Head of caudate nucleus (tissue), 42 donors: ENCODE measurements at regions not wholly inside any gene's neighbourhood (a gene's known extent, or its start where the extent isn't known, plus 50 kb on each side); places are given as distances from the start of the nearest gene placed in this dataset.
A peak's percentile ranks its signal among the peaks of the same experiment; 100 is the strongest.
"Not testable (repeated sequence)": the region's sequence is repeated elsewhere in the genome, so short reads cannot be mapped to it uniquely, and the experiment has no call there.

Experiments used
- DNase-seq, 42 donors: peaks; one replicate each; pipeline versions ENCODE4 v3.0.0 to v3.0.0-alpha.2; 2020 to 2021; ENCODE audit warnings: mixed read lengths in 7 of 42
- intact Hi-C: fragments of 100-400 bp; cut with DNase I; formaldehyde crosslinking; loops from one replicate; pipeline ENCODE4 v1.15.0; 2022

DNA sequence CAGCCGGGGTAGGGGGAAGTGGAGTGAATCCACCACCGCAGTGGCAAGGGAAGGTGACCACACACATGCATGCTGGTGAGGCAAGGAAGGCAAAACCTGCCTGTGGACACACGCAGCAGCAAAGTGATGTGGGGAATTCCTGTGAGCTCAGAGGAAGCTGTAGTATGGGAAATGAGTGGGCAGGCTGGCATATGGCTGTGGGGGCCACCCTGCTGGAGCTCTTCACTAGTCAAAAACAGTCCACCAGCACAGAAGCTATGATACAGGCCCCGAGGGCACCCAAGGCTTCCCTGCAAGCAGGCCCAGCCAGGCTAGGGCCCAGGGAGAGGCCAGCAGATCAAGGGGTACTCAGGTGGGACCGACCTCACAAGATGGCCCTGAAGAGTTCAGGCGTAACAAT, 239.1 kb downstream of the CHM start:
- no peak for DNase-seq
- intact Hi-C loops, result no loop called here

DNA sequence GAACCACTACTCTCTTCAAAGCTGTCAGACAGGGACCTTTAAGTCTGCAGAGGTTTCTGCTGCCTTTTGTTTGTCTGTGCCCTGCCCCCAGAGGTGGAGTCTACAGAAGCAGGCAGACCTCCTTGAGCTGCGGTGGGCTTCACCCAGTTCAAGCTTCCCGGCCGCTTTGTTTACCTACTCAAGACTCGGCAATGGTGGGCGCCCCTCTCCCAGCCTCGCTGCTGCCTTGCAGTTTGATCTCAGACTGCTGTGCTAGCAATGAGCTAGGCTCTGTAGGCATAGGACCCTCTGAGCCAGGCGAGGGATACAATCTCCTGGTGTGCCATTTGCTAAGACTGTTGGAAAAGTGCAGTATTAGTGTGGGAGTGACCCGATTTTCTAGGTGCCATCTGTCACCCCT, 275.0 kb downstream of the CHM start:
- DNase-seq, intact Hi-C loops: not testable (repeated sequence)

DNA sequence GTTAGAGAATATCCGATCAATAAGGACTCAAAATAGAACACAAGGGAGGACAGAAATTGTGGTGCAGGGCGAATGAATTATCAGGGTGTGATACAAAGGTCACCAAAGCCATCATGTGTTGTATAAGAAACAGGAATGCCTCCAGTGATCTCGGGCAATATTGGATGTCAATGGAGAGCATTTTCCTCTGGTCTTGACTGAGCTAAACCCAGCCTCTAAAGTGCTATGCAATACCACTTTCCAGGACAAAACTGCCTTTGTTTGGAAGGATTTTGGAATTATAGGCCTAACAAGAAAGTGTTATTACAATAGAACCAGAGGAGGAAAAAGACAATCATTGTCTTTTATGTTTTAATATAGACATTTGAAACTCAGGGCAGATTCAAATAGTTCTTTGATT, 281.7 kb downstream of the CHM start:
- no peak for DNase-seq
- intact Hi-C loops, result no loop called here

DNA sequence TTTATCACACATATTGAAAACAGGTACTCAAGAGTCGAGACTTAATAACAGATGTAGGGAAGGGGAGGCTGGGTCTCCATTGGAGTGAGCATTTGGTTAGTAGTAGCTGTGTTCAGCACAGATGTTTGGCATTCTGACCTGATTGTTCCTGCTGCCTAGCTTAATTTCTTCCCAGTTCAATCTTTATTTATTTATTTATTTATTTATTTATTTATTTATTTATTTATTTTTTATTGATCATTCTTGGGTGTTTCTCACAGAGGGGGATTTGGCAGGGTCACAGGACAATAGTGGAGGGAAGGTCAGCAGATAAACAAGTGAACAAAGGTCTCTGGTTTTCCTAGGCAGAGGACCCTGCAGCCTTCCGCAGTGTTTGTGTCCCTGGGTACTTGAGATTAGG, 324.3 kb downstream of the CHM start:
- DNase-seq, intact Hi-C loops: not testable (repeated sequence)

DNA sequence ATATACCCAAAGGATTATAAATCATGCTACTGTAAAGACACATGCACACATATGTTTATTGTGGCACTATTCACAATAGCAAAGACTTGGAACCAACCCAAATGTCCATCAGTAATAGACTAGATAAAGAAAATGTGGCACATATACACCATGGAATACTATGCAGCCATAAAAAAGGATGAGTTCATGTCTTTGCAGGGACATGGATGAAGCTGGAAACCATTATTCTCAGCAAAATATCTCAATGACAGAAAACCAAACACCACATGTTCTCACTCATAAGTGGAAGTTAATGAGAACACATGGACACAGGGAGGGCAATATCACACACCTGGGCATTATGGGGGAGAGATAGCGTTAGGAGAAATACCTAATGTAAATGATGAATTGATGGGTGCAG, 323.8 kb upstream of the POF1B start:
- DNase-seq, intact Hi-C loops: not testable (repeated sequence)

DNA sequence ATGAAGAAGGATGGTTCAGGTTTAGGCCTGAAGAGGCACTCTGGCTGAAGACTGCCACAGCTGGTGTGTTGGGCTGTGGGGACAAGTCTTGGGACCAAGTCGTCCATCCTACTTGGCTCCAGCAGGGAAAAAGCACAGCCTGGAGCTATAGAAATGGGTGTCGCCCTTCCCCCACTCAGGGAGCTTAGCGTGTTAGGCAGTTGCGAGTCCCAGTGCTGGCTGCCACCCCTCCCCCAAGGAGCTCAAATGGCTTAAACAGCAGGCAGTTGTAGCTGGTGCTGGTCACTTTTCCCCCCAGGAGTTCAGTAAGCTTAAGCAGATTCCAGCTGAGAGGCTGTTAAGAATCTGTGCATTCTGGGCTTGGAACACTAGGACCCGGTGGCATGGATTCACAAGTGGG, 319.5 kb upstream of the POF1B start:
- DNase-seq, result no peak
- intact Hi-C loops, result no loop called here

DNA sequence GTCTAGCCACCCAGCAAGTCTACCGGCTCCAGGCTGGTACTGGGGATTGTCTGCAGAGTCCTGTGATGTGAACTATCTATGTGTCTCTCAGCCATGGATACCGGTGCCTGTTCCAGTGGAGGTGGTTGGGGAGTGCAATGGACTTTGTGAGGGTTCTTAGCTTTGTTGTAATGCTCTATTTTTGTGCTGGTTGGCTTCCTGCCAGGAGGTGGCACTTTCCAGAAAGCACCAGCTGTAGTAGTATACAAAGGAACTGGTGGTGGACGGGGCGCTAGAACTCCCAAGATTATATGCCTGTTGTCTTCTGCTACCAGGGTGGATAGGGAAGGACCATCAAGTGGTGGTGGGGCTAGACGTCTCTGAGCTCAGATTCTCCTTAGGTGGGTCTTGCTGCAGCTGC, 306.4 kb upstream of the POF1B start:
- no peak for DNase-seq
- intact Hi-C loops, result no loop called here

DNA sequence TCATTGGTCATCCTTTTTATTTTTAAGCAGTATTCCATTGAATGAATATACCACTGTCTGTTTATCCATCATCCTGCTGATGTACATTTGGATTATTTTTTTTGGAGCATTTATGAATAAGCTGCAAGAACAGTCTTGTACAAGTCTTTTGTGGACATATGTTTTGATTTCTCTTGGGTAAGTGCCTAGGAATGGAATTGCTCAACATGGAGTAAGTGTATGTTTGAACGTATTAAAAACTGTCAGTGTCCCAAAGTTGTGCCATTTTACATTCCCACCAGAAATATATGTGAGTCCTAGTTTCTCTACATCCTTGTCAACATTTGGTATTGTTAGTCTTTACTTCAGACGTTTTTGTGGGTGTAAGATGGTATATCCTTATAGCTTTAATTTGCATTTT, 287.0 kb upstream of the POF1B start:
- intact Hi-C loops, result no loop called here

DNA sequence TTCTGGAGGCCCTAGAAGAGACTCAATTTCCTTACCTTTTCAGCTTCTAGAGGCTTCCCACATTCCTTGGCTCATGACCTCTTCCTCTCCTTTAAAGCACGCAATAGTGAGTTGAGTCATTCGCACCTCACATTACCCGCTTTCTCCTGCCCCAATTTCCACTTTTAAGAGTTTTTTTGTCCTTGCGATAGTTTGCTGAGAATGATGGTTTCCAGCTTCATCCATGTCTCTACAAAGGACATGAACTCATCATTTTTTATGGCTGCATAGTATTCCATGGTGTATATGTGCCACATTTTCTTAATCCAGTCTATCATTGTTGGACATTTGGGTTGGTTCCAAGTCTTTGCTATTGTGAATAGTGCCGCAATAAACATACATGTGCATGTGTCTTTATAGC, 284.5 kb upstream of the POF1B start:
- DNase-seq, intact Hi-C loops: not testable (repeated sequence)

More for the DNA sequence above, 287.0 kb upstream of the POF1B start:
- no peak for DNase-seq

DNA sequence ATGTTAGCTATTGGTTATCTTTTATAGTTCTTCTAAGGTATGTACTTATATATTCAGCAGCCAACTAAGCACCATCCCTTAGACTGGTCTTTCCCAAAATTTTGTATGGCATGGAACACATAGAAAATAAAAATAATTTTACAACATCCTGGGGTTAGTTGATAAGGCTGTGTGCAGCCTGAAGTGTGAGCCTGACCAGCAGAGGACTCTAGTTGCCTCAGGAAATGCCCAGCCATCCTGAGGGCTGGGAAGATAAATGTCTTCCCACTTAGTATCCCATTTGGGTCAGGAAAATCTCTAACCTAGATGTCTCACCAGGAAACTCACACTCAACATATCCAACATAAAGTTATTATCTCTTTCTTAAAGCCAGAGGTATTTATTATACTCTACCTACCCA, 251.4 kb upstream of the POF1B start:
- intact Hi-C loops, result no loop called here
- no peak for DNase-seq

DNA sequence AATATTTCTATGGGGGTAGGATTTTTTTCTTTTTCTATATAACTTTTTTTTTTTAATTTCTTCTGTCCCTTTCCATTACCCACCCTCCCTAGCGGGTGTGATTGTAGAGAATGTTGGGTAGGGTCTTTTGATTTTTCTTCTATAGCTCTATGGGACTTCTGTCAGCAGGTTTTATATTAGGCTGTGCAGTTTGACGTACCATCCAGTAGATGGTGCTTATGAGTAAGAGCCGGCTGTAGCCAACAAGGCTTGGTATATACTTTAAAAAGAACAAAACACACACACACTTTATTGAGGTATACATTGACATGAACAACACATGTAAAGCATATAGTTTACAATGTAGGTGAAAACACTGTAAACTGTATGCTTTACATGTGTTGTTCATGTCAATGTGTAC, 247.9 kb upstream of the POF1B start:
- peak in 1 of 42 donors; percentile 1 for DNase-seq
- intact Hi-C loops, result no loop called here

DNA sequence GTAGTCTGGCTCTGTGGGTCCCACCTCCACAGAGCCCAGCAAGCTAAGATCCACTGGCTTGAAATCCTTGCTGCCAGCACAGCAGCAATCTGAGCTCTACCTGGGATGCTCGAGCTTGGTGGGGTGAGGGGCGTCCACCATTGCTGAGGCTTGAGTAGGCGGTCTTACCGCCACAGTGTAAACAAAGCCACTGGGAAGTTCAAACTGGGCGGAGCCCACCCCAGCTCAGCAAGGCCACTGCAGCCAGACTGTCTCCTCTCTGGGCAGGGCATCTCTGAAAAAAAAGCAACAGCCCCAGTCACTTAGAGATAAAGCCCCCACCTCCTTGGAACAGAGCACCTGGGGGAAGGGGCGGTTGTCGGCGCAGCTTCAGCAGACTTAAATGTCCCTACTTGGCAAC, 243.2 kb upstream of the POF1B start:
- DNase-seq, result no peak
- intact Hi-C loops, result no loop called here

DNA sequence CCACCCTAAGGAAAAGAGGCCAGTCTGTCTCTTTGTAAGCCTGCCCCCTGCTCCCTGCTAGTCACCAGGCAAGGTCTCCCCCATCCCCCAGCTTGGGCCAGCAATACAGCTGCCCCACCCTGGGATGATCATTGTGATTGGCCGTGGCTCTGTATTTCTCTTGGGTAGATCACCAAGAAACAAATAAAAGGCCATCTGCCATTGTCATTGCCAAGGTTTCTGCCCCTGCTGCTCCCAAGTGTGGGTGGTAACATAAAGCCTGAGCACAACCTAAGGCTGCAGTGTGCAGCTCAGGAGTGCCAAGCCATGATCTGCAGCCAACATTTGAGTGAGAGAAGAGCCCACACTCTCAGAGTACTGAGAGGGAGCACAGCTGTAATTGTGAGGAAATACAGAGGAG, 241.0 kb upstream of the POF1B start:
- no peak for DNase-seq
- intact Hi-C loops, result no loop called here

DNA sequence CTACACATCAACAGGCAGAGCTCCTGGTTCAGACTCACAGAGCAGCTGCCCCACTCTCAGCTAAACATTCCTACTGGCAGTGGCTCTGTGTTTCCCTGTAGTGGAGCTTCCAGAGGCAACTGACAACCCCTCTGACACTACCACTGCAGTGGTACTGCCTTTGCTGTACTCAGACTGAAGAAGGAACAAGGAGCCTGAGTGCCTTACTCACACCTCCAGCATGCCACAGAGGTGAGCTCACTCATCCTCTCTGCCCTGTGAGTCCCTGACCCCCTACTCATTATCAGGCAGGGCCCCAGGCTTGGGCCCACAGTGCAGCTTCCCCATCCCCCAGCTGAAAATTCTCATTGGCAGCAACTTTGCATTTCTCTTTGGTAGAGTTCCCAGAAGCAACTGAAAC, 240.5 kb upstream of the POF1B start:
- intact Hi-C loops, result no loop called here
- no peak for DNase-seq

DNA sequence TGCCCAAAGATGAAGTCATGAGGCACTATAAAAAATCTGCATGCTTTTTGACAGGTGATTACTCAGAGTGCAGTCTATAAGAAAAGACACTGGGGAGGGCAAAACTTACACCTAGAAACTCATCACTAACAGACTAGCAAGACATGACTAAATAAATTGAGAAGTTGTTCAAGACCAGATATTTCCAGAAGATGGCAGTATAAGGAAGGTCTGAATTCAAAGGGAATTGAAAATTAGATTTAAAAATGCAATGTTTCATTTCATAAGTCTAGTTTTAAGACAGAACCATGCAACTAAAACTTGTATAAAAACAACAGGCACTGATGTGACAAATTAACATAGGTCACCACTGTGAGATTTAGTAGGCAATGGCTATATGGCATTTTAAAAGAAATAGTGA, 232.5 kb upstream of the POF1B start:
- intact Hi-C loops, result no loop called here
- no peak for DNase-seq

DNA sequence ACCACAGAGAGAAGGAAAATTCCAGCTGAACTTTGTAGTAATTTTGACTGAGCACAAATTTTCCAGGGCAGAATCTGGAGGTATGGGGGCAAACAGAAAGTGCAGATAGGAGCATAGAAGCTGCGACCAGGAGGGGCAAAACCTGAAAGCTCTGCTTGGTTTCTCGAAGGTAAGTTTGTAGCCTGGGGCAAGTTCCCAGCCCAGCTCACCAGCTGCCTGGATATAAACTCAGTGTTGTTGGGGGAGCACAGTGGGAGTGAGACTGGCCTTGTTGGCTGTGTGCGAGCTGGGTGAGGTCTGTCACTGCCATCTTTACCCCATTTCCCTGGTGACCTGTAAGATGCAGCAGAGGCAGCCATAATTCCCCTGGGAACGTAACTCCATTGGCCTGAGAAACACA, 213.5 kb upstream of the POF1B start:
- no peak for DNase-seq
- intact Hi-C loops, result no loop called here

DNA sequence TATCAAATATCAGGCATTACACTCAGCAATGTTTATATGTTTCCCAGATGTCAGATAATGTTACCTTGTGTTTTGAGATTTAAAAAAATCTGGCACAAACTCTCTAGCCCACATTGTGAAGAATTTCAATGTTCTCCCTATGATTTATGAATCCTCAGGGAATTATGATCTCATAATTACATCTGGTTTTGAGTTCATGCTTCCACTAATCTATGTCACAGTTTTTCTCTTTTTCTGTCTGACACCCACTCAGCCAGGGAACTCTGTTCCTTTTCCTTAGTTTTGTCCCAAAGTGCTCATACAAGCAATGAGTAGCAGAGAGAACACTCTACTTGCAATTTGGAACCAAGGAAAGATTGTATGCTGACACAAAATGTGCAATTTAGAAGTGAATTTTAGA, 212.1 kb upstream of the POF1B start:
- intact Hi-C loops, result no loop called here
- no peak for DNase-seq

DNA sequence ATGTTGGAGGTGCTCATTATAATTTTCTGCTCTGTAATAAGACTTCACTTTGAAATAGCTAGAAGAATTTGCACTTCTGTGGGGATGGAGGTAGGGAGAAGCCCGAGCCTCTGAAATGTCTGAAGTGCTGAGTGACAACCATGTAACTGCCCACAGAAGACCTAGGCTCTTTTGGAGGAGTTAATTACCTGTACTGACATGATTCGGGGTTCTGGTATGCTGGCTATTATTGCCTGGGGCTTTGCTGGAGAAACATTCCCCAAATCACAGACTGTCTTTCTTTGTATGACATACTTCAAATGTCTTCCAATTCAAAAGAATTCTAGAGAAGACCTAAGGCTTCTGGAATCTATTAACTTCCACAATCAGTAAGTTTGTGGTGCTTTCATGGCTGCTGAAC, 211.2 kb upstream of the POF1B start:
- intact Hi-C loops, result no loop called here
- DNase-seq, result no peak

DNA sequence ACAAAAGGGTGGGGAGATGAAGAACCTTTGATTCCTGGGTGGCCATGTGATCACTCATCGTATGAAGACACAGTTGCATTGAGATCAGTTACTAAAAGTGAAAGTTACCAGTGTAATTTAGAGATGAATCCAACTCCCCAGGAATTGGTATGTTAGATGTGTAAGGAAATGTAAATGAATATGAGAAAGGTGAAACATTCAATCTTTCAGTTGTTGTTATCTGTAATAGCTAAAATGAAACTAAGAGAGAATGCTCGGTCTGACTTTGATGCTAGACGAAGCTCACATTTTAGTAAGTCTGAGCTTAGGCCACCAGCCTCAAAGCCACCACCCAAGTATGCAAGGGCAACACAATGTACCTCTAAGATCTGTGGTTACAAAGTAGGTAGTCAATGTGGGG, 194.3 kb upstream of the POF1B start:
- intact Hi-C loops, result no loop called here
- no peak for DNase-seq

DNA sequence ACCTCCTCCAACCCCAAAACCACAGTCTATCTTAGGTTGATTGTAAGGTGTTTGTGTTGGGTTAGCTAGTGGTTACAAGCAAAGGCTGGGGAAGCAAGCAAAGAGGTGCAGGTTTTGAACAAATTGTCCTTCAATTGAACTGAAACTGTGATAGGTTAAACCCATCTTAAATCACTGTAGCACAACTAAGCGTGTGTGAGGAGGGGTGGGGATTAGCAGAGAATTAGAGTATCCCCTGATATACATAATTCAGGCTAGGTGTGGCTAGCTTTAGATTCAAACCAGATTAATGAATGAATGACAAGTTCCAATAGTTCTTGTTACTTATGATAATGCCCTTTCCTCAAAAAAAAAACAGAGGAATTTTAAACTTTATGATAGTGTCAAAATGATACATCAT, 191.0 kb upstream of the POF1B start:
- no peak for DNase-seq
- intact Hi-C loops, result no loop called here

DNA sequence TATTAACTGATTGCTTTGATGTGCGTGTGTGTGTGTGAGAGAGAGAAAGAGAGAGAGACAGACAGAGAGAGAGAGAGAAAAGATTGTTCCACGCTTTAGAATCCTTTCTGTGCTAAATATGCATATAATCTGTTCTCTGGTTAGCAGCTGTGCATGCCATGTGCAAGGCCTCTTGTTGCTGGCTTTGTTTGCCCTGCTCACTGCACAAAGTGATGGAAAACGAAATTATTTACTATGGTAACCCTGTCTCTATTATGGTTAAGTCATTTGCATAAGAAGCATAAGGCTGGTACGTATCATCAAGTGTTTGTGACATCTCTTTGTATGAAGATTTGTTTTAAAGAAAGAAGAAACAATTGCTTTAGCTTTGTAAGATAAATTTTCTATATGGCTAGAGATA, 190.2 kb upstream of the POF1B start:
- DNase-seq, result no peak
- intact Hi-C loops, result no loop called here

DNA sequence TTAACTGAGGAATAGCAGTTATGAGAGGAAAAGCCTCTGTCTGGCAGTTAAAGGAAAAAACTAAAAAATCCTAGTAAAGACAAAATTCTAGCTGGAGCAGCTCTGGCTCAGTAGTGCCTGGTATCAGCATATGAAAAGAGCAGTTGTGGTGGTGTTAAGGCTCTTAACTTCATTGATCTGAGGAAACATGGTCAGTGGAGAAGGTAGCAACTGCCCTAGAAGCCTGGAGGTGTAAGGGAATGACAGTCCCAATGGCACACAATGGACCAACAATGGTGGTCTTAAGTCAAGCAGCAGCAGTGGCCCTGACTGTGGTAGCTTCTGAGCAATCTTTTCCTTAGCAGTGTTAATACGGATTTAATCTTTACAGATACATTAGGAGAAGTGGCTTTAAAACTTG, 189.6 kb upstream of the POF1B start:
- intact Hi-C loops, result no loop called here

DNA sequence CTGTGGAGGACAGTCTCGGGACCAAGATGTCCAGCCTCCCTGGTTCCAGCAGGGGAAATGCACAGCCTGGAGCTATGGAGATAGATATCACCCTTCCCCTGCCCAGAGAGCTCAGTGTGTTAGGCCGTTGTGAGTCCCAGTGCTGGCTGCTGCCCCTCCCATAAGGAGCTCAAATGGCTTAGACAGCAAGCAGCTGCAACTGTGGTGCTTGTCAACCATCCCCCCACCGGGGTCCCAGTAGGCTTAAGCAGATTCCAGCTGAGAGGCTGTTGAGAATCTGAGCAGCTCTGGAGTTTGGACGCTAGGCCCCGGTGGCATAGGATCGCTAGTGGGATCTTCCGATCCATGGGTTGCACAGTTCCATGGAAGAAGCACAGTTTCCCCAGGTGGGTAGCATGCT, 181.8 kb upstream of the POF1B start:
- intact Hi-C loops, result no loop called here
- DNase-seq, result no peak

More for the DNA sequence above, 189.6 kb upstream of the POF1B start:
- no peak for DNase-seq
